Nephron (organoid): ENCODE measurements at regions not wholly inside any gene's neighbourhood (a gene's known extent, or its start where the extent isn't known, plus 50 kb on each side); places are given as distances from the start of the nearest gene placed in this dataset.

Experiments
- H3K27ac Mint-ChIP-seq, 3 experiments: 2 replicates each; pipeline ENCODE4 v1.8.0; 2020; ENCODE audit warnings: mixed read lengths in 3 of 3, mild to moderate bottlenecking in 2 of 3, moderate library complexity in 1 of 3
- H3K27me3 Mint-ChIP-seq: 2 replicates; pipeline ENCODE4 v1.8.0; 2021; ENCODE audit warnings: low read depth, mild to moderate bottlenecking, moderate library complexity, mixed read lengths
- H3K36me3 Mint-ChIP-seq: 2 replicates; pipeline ENCODE4 v1.8.0; 2020; ENCODE audit warnings: low read depth, mixed read lengths
- H3K4me1 Mint-ChIP-seq: 2 replicates; pipeline ENCODE4 v1.8.0; 2020; ENCODE audit warnings: mixed read lengths
- H3K4me3 Mint-ChIP-seq, 3 experiments: 2 replicates each; pipeline ENCODE4 v1.8.0; 2020; ENCODE audit warnings: mild to moderate bottlenecking in 3 of 3, mixed read lengths in 3 of 3, moderate library complexity in 2 of 3
- H3K9me3 Mint-ChIP-seq: 2 replicates; pipeline ENCODE4 v1.8.0; 2020; ENCODE audit warnings: mixed read lengths
- TF ChIP-seq, protein P1 (sequence below), 3 experiments: fragments of 200-600 bp; sonication (generic); IDR thresholded peaks; one replicate each; pipeline ENCODE4 v1.5.0; 2021; ENCODE audit warnings: antibody characterized with exemption in 3 of 3; ENCODE audit not compliant: unreplicated experiment in 3 of 3

DNA sequence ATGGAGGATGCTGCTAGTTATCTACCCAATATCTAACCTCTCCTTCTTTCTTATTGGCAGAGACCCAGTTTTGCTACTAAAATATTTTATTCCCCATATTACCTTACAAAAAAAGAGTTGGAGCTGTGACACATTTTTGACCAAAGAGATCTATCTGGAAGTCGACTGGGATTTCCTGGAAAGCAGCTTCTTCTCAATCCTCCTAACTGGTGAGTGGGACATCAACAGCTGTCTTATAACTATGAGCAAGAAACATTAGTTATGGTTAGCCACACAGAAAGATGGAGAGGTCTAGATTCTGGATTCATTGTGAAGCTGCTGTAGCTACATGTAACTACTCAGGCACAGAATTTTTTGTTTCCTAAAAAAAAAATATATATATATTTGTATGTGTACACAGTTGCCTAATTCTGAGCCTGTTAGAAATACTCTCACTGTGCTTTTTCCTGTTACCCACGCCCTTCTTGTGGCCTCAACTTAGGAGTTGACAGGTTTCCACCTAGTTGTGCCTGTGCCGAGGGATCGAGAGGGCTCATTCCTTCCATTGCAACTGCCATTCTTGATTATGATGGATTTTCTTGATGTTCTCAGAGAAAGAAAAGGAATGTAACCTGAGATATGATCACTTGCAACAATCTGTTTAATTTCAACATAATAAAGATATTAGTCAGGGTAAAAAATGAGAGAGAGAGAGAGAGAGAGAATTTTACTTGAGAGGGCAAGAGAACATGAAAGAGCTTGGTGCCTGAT, 142.0 kb downstream of the SLC17A6 start:
- TF ChIP-seq, protein P1, sequence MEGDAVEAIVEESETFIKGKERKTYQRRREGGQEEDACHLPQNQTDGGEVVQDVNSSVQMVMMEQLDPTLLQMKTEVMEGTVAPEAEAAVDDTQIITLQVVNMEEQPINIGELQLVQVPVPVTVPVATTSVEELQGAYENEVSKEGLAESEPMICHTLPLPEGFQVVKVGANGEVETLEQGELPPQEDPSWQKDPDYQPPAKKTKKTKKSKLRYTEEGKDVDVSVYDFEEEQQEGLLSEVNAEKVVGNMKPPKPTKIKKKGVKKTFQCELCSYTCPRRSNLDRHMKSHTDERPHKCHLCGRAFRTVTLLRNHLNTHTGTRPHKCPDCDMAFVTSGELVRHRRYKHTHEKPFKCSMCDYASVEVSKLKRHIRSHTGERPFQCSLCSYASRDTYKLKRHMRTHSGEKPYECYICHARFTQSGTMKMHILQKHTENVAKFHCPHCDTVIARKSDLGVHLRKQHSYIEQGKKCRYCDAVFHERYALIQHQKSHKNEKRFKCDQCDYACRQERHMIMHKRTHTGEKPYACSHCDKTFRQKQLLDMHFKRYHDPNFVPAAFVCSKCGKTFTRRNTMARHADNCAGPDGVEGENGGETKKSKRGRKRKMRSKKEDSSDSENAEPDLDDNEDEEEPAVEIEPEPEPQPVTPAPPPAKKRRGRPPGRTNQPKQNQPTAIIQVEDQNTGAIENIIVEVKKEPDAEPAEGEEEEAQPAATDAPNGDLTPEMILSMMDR (IDR thresholded peaks at IDR 0.05; ENCODE audit: unreplicated experiment in 3 of 3): no peak
- H3K4me3 Mint-ChIP-seq: no peak overlapping the region
- H3K9me3 Mint-ChIP-seq: no peaks in the 10 kb centered on the region
- H3K27ac Mint-ChIP-seq: no peak overlapping the region
- H3K27me3 Mint-ChIP-seq: no peaks in the 10 kb centered on the region
- peaks cover 24% of the 10 kb centered on the region for H3K4me1 Mint-ChIP-seq
- H3K36me3 Mint-ChIP-seq: no peaks in the 10 kb centered on the region

DNA sequence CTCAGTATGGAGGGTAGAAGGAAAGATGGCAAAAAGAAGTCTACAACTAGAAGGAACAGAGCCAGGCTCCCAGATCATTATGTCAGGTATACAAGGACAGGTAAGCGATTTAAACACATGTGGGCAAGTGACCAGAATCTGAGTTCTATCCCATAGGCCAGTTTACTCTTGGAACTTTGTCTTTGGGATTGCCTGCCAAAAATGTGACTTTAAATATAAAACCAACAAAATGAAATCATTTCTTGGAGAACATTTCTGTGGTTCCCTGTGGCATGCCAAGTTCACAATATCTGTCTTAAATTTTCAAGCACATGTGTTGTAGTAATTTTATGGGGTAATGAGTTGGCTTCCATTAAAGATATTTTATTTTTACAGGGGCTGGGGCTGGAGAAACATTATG, 141.0 kb downstream of the SLC17A6 start:
- Mint-ChIP-seq H3K27me3 (no peaks in the 10 kb centered on the region), H3K9me3 (no peaks in the 10 kb centered on the region), H3K4me1 (peaks cover 24% of the 10 kb centered on the region), H3K36me3 (no peaks in the 10 kb centered on the region), H3K4me3 (no peak overlapping the region), H3K27ac (peak overlapping the region in 1 of 3 experiments; percentile 15)
- TF ChIP-seq, protein P1 (IDR thresholded peaks at IDR 0.05; ENCODE audit: unreplicated experiment in 3 of 3): no peak

DNA sequence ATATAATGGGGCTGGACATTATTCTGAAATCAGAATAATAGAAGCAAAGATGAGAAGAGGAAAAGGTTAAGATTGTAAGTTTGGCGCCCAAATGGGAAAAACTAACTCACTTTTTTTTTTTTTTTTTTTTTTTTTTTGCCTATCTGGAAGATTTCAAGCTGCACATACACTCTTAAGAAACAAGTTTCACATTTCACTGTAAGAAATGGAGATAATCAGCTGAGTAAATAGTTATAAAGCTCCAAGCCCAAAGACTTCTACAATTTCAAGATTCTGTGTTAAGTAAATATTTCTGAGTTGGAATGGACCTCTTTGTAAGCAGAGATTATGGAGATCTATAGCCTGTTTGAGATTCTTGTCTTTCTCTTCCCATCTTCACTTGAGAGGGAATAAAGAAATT, 140.0 kb downstream of the SLC17A6 start:
- H3K4me3 Mint-ChIP-seq: no peak overlapping the region
- no peaks in the 10 kb centered on the region for H3K36me3 Mint-ChIP-seq
- H3K27me3 Mint-ChIP-seq: no peaks in the 10 kb centered on the region
- no peak overlapping the region for H3K27ac Mint-ChIP-seq
- peaks cover 24% of the 10 kb centered on the region for H3K4me1 Mint-ChIP-seq
- H3K9me3 Mint-ChIP-seq: no peaks in the 10 kb centered on the region
- TF ChIP-seq, protein P1 (IDR thresholded peaks at IDR 0.05; ENCODE audit: unreplicated experiment in 3 of 3): no peak

DNA sequence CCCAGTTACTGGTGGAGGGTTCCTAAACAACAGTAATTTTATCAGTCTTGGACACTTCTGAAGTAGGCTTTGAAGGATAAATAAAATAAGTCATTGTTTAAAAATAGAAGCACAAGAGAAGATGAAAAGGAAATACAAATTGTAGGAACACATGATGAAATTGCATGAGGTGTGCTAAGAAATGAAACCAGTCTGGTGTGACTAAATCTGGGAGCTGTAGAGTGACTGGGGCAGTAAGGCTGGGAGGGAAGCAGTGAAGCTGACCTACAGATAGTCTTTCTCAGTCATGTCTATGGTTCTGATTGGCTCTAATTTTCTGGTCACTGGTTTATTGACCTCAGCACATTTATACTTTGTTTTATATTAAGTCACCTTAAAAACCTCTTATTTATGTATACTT, 139.1 kb downstream of the SLC17A6 start:
- no peak overlapping the region for H3K27ac Mint-ChIP-seq
- no peaks in the 10 kb centered on the region for H3K27me3 Mint-ChIP-seq
- no peak overlapping the region for H3K4me3 Mint-ChIP-seq
- H3K4me1 Mint-ChIP-seq: peaks cover 24% of the 10 kb centered on the region
- no peaks in the 10 kb centered on the region for H3K9me3 Mint-ChIP-seq
- TF ChIP-seq, protein P1 (IDR thresholded peaks at IDR 0.05; ENCODE audit: unreplicated experiment in 3 of 3): no peak
- no peaks in the 10 kb centered on the region for H3K36me3 Mint-ChIP-seq

DNA sequence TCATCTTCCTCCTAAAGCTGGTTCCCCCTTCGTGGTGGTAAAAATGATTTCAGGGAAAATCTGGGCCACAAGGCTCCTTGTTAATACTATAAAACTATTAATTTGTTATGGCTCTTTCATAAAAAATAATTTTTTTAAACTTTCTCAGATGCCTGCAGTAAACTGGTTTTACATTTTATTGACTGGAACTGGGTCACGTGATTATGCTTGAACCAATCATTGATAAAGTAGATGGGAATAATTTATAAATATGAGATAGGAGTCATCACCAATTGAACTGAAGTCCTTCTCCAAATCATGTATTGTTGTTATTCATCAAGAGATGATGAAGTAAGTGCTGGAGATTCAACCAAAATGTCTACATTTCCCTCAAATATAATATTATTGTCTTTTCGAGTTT, 138.4 kb downstream of the SLC17A6 start:
- TF ChIP-seq, protein P1 (IDR thresholded peaks at IDR 0.05; ENCODE audit: unreplicated experiment in 3 of 3): no peak
- Mint-ChIP-seq H3K27me3 (no peaks in the 10 kb centered on the region), H3K36me3 (no peaks in the 10 kb centered on the region), H3K9me3 (no peaks in the 10 kb centered on the region), H3K4me1 (peaks cover 24% of the 10 kb centered on the region), H3K4me3 (no peak overlapping the region), H3K27ac (no peak overlapping the region)

DNA sequence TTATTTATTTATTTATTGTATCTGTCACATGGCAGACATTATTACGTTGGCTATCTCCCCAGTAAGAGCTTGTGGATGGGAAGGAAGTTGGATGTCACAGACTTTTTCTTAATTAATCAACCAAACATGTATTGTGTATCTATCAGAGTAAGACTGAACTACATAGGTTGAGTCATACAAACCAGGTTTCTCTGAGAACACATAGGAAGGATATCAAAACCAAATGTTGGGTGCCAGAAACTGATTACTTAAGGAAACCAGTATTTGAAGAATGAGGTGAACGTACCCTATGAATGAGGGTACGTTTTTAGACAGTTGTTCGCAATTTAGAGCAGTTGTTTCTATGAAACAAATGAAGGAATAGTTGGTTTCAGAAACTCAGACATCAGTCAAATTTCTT, 136.4 kb downstream of the SLC17A6 start:
- Mint-ChIP-seq H3K9me3 (no peaks in the 10 kb centered on the region), H3K36me3 (no peaks in the 10 kb centered on the region), H3K27me3 (no peaks in the 10 kb centered on the region), H3K4me1 (peaks cover 20% of the 10 kb centered on the region), H3K4me3 (no peak overlapping the region), H3K27ac (no peak overlapping the region)
- TF ChIP-seq, protein P1 (IDR thresholded peaks at IDR 0.05; ENCODE audit: unreplicated experiment in 3 of 3): no peak
